ENCODE measurements at regions not wholly inside any gene's neighbourhood (a gene's known extent, or its start where the extent isn't known, plus 50 kb on each side); places are given as distances from the start of the nearest gene placed in this dataset.

DNA sequence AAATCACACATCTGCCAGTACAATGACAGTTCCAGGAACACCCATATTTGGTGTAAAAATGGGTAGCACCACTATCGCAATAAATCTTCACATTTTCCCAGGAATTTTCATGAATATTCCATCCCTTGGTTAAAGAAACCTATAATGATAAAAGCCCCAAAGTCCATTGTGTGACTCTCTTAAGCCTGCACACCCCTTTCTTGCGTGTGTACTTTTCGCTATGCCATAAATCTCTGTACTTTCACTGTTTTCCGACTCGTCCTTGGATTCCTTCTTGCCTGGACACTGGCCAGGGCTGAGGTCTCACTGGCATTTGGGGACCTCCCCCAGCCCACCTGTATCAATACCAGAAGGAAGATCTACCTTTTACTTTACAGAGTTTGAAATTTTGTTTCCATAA, 172.3 kb downstream of the RNF152 start:
- no peak for DNase-seq (ENCODE audit: low read depth in 2 of 2)
- H3K4me3 ChIP-seq (replicated peaks in 1 of 2; ENCODE audit: low read depth in 2 of 2, low read length in 2 of 2): no peak overlapping the region
- no peak for TF ChIP-seq CTCF (IDR thresholded peaks at IDR 0.05; ENCODE audit: low read depth, low read length)

- peak in 1 of 2 donors; percentile 34 for DNase-seq (ENCODE audit: low read depth in 2 of 2)
- H3K4me3 ChIP-seq (replicated peaks in 1 of 2; ENCODE audit: low read depth in 2 of 2, low read length in 2 of 2): no peak overlapping the region
- no peak for TF ChIP-seq CTCF (IDR thresholded peaks at IDR 0.05; ENCODE audit: low read depth, low read length)
These were observed 173.1 kb downstream of the RNF152 start for GRCh38 chr18:61719671-61720070.

DNA sequence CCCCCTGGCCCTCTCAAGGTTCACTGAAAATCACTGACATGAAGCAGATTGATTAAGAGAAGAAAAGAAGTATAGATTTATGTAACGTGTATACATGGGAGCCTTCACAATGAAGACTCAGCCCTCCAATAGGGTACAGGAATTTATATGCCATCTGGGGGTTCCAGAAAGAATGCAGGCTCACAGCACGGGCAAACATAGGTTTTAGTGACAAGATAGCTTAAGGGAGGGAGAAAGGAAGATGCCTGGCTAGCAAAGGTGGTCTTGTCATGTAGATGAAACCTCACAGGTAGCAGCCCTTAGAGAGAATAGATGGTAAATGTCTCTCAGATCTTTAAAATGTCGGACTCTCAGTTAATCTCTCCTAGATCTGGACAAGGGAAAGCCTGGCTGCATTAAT, 173.9 kb downstream of the RNF152 start:
- no peak overlapping the region for H3K4me3 ChIP-seq (replicated peaks in 1 of 2; ENCODE audit: low read depth in 2 of 2, low read length in 2 of 2)
- no peak for DNase-seq (ENCODE audit: low read depth in 2 of 2)
- TF ChIP-seq CTCF (IDR thresholded peaks at IDR 0.05; ENCODE audit: low read depth, low read length): no peak

- TF ChIP-seq CTCF (IDR thresholded peaks at IDR 0.05; ENCODE audit: low read depth, low read length): no peak
- no peak overlapping the region for H3K4me3 ChIP-seq (replicated peaks in 1 of 2; ENCODE audit: low read depth in 2 of 2, low read length in 2 of 2)
- no peak for DNase-seq (ENCODE audit: low read depth in 2 of 2)
These were observed 178.4 kb downstream of the RNF152 start for GRCh38 chr18:61714421-61714820.

GRCh38 chr18:61713502-61713901, 179.3 kb downstream of the RNF152 start:
- DNase-seq (ENCODE audit: low read depth in 2 of 2): no peak
- TF ChIP-seq CTCF (IDR thresholded peaks at IDR 0.05; ENCODE audit: low read depth, low read length): no peak
- H3K4me3 ChIP-seq (replicated peaks in 1 of 2; ENCODE audit: low read depth in 2 of 2, low read length in 2 of 2): no peak overlapping the region

GRCh38 chr18:61710082-61710620, 182.7 kb downstream of the RNF152 start:
- no peak for DNase-seq (ENCODE audit: low read depth in 2 of 2)
- TF ChIP-seq CTCF (IDR thresholded peaks at IDR 0.05; ENCODE audit: low read depth, low read length): no peak
- no peak overlapping the region for H3K4me3 ChIP-seq (replicated peaks in 1 of 2; ENCODE audit: low read depth in 2 of 2, low read length in 2 of 2)

GRCh38 chr18:61706276-61706915, 186.4 kb downstream of the RNF152 start:
- H3K4me3 ChIP-seq (replicated peaks in 1 of 2; ENCODE audit: low read depth in 2 of 2, low read length in 2 of 2): no peak overlapping the region
- no peak for DNase-seq (ENCODE audit: low read depth in 2 of 2)
- no peak for TF ChIP-seq CTCF (IDR thresholded peaks at IDR 0.05; ENCODE audit: low read depth, low read length)

Data from cardiac fibroblast (primary cell).